ENCODE measurements at regions not wholly inside any gene's neighbourhood (a gene's known extent, or its start where the extent isn't known, plus 50 kb on each side); places are given as distances from the start of the nearest gene placed in this dataset.

DNA sequence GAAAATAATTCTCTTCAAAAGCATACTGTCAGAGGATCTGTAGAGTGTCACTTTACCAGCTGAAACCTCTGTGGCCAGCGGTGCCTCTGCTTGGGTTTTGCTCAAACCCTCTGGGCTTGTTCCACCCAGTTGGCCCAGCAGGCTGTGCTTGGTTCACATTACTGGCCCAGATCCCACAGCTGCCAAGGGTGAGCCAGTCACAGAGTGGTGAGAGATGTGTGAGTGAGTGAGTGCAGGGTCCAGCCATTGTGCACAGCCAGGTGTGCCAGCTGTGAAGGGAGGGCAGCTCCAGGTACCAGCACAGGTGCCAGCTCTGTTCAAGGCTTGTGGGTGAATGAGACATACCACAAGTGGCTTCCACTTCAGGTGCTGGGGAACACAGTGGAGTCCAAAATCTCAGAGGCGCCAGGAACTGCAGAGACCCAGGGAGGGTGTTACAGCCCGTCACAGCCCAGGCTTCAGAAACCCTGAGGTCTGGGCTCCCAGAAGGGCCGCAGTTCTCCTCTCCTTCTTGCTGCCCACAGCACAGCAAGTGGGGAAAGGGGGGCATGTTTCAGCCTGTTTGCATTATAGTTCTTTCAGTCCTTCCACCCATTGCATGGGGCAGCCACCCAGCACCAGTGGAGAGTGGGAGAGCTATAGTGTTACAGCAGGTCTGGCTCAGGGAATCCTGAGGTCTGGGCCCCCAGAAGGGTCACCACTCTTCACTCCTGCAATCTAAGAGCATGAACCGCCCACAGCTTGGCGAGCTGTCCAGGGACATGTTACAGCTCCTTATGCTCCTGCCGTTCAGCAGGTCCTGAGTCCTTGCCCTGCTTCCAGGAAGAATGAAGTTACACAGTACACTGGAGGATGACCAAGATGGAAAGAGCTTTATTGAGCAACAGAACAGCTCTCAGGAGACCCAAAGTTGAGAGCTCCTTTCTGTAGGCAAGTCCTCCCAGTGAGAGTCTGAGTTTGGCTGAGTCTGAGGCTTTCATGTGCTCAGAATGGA, 931.7 kb upstream of the SORCS1 start:
- no peaks in the 10 kb centered on the region for H3K36me3 Mint-ChIP-seq
- DNase-seq: no peak
- intact Hi-C loops (cut with micrococcal nuclease): no loop called here
- POLR2A ChIA-PET (ENCODE audit: partially characterized antibody): no interaction called here
- H3K9me3 ChIP-seq (ENCODE audit: control insufficient read depth in 1 of 2, low read length in 2 of 2): no peaks in the 10 kb centered on the region
- no peak overlapping the region for H3K27ac ChIP-seq (ENCODE audit: low read depth, low read length)
- H3K4me3 Mint-ChIP-seq: no peak overlapping the region
- H3K4me1 ChIP-seq (ENCODE audit: insufficient read depth, low read length): no peaks in the 10 kb centered on the region
- H3K36me3 ChIP-seq (ENCODE audit: insufficient read depth, low read length): no peaks in the 10 kb centered on the region
- no peaks in the 10 kb centered on the region for H3K4me1 Mint-ChIP-seq
- no peaks in the 10 kb centered on the region for H3K27me3 ChIP-seq (ENCODE audit: insufficient read depth, low read length)
- no peak overlapping the region for H3K4me3 ChIP-seq (ENCODE audit: low read length in 2 of 2)
- H3K27me3 Mint-ChIP-seq: no peaks in the 10 kb centered on the region
- CTCF ChIA-PET (ENCODE audit: partially characterized antibody): no interaction called here
- H3K9me3 Mint-ChIP-seq: peaks cover 0 to 15% (median 6%) of the 10 kb centered on the region in 8 donors
- H3K27ac Mint-ChIP-seq: no peak overlapping the region

DNA sequence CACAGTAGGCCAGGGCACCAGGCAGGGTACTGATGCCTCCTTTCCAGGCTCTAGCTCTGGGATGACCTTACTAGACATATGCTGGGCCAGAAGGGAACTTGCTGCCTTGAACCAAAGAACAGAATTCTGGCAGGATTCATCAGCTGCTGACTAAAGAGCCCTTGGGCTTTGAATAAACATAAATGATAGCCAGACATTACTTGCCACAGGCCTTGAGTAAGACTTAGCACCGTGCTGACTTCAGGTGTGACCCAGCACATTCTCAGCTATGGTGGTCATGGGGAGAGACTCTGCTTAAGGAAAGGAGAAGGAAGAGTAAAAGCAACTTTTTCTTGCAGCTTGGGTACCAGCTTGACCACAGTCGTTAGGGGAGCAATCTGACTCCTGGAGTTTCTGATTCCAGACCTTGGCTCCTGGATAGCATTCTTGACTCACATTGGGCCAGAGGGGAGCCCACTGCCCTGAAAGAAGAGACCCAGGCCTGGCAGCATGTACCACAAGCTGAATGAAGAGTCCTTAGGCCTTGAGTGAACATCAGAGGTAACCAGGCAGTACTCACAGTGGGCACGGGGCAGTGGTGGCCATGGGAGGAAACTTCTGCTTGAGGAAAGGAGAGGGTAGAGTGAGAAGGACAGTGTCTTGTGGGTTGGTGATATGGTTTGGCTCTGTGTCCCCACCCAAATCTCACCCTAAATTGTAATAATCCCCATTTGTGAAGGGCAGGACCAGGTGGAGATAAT, 926.1 kb upstream of the SORCS1 start:
- H3K9me3 ChIP-seq (ENCODE audit: control insufficient read depth in 1 of 2, low read length in 2 of 2): no peaks in the 10 kb centered on the region
- Mint-ChIP-seq H3K36me3 (no peaks in the 10 kb centered on the region), H3K9me3 (peaks cover 0 to 6% (median 1%) of the 10 kb centered on the region in 8 donors), H3K4me1 (no peaks in the 10 kb centered on the region), H3K27me3 (no peaks in the 10 kb centered on the region), H3K27ac (no peak overlapping the region), H3K4me3 (no peak overlapping the region)
- ChIA-PET CTCF (ENCODE audit: partially characterized antibody) (no interaction called here), POLR2A (ENCODE audit: partially characterized antibody) (no interaction called here)
- no peak for DNase-seq
- H3K4me1 ChIP-seq (ENCODE audit: insufficient read depth, low read length): no peaks in the 10 kb centered on the region
- H3K4me3 ChIP-seq (ENCODE audit: low read length in 2 of 2): no peak overlapping the region
- no peaks in the 10 kb centered on the region for H3K36me3 ChIP-seq (ENCODE audit: insufficient read depth, low read length)
- no peak overlapping the region for H3K27ac ChIP-seq (ENCODE audit: low read depth, low read length)
- intact Hi-C loops (cut with micrococcal nuclease): no loop called here
- no peaks in the 10 kb centered on the region for H3K27me3 ChIP-seq (ENCODE audit: insufficient read depth, low read length)

DNA sequence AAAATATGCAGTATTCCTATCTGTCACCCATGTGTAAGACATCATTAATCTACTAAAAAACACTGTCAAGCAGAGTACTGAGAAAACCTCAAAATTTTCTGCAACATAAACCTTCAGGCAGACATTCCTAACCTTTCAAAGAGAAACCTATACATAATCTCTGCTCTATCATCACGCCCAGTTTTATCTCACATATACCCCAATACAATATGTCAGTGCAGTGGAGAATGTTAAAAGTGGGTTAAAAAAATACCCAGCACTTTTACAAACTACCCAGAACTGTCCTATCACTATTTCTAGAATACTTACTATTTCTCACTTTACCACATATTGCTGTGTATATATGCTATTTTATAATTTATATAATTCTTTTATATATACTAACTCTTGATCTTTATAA, 922.0 kb upstream of the SORCS1 start:
- no peak overlapping the region for H3K4me3 ChIP-seq (ENCODE audit: low read length in 2 of 2)
- Mint-ChIP-seq H3K9me3 (peaks cover 0 to 14% (median 2%) of the 10 kb centered on the region in 8 donors), H3K27me3 (no peaks in the 10 kb centered on the region), H3K4me1 (no peaks in the 10 kb centered on the region), H3K27ac (no peak overlapping the region), H3K4me3 (no peak overlapping the region), H3K36me3 (no peaks in the 10 kb centered on the region)
- H3K9me3 ChIP-seq (ENCODE audit: control insufficient read depth in 1 of 2, low read length in 2 of 2): no peaks in the 10 kb centered on the region
- ChIA-PET POLR2A (ENCODE audit: partially characterized antibody) (no interaction called here), CTCF (ENCODE audit: partially characterized antibody) (no interaction called here)
- H3K4me1 ChIP-seq (ENCODE audit: insufficient read depth, low read length): no peaks in the 10 kb centered on the region
- intact Hi-C loops (cut with micrococcal nuclease): no loop called here
- no peaks in the 10 kb centered on the region for H3K27me3 ChIP-seq (ENCODE audit: insufficient read depth, low read length)
- H3K36me3 ChIP-seq (ENCODE audit: insufficient read depth, low read length): no peaks in the 10 kb centered on the region
- DNase-seq: no peak
- no peak overlapping the region for H3K27ac ChIP-seq (ENCODE audit: low read depth, low read length)

DNA sequence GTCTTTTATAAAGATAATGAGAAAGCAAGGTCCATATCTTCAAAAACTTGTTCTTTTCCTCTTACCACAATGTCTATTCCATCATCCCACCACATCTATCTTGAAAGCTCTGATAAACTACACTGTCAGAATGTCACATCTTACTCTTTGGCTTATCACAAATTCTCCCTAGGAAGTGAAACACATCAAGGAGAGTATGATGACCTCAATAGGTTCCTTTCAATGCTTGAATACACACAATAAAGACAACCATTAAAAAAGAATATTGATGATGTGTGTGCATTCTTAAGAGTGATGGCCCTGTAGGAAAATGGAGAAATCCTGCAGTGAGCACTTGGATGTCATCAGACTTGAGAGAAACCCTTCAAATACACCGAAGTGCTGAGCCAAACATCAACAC, 918.1 kb upstream of the SORCS1 start:
- H3K27ac ChIP-seq (ENCODE audit: low read depth, low read length): no peak overlapping the region
- CTCF ChIA-PET (ENCODE audit: partially characterized antibody): no interaction called here
- POLR2A ChIA-PET (ENCODE audit: partially characterized antibody): no interaction called here

DNA sequence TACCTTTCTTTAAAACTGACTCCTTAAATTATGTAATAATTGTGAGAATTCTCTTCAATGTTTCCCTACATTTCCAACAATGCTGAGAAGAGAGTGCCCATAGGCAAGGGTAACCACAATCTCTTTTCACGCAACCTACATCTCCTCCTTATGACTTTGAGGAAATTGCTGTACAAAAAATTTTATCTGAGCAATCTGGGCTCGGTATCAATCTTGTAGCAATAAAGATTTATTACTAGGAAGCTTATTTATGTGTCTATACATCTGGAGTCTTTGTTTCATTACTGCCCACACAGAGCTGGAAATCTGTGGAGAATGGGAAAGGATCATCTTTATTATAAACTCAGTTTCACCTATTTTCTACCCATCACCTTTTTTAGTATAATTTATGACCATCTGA, 913.8 kb upstream of the SORCS1 start:
- Histone ChIP-seq H3K36me3 (ENCODE audit: insufficient read depth, low read length) (no peaks in the 10 kb centered on the region), H3K27ac (ENCODE audit: low read depth, low read length) (no peak overlapping the region), H3K27me3 (ENCODE audit: insufficient read depth, low read length) (no peaks in the 10 kb centered on the region), H3K4me1 (ENCODE audit: insufficient read depth, low read length) (no peaks in the 10 kb centered on the region), H3K9me3 (ENCODE audit: control insufficient read depth in 1 of 2, low read length in 2 of 2) (no peaks in the 10 kb centered on the region), H3K4me3 (ENCODE audit: low read length in 2 of 2) (no peak overlapping the region)
- DNase-seq: no peak
- no peaks in the 10 kb centered on the region for H3K27me3 Mint-ChIP-seq
- H3K9me3 Mint-ChIP-seq: peaks cover 0 to 14% (median 6%) of the 10 kb centered on the region in 8 donors
- no peak overlapping the region for H3K27ac Mint-ChIP-seq
- H3K4me1 Mint-ChIP-seq: no peaks in the 10 kb centered on the region
- ChIA-PET POLR2A (ENCODE audit: partially characterized antibody) (no interaction called here), CTCF (ENCODE audit: partially characterized antibody) (no interaction called here)
- no peaks in the 10 kb centered on the region for H3K36me3 Mint-ChIP-seq
- intact Hi-C loops (cut with micrococcal nuclease): no loop called here
- no peak overlapping the region for H3K4me3 Mint-ChIP-seq

More for the DNA sequence above, 918.1 kb upstream of the SORCS1 start:
- no peak for DNase-seq
- H3K27me3 Mint-ChIP-seq: no peaks in the 10 kb centered on the region
- no peaks in the 10 kb centered on the region for H3K36me3 Mint-ChIP-seq
- intact Hi-C loops (cut with micrococcal nuclease): no loop called here
- no peak overlapping the region for H3K4me3 ChIP-seq (ENCODE audit: low read length in 2 of 2)
- no peaks in the 10 kb centered on the region for H3K4me1 ChIP-seq (ENCODE audit: insufficient read depth, low read length)
- no peaks in the 10 kb centered on the region for H3K27me3 ChIP-seq (ENCODE audit: insufficient read depth, low read length)
- H3K36me3 ChIP-seq (ENCODE audit: insufficient read depth, low read length): no peaks in the 10 kb centered on the region
- H3K9me3 Mint-ChIP-seq: peaks cover 0 to 13% (median 3%) of the 10 kb centered on the region in 8 donors
- no peak overlapping the region for H3K27ac Mint-ChIP-seq
- H3K4me1 Mint-ChIP-seq: no peaks in the 10 kb centered on the region
- H3K9me3 ChIP-seq (ENCODE audit: control insufficient read depth in 1 of 2, low read length in 2 of 2): no peaks in the 10 kb centered on the region
- H3K4me3 Mint-ChIP-seq: no peak overlapping the region

DNA sequence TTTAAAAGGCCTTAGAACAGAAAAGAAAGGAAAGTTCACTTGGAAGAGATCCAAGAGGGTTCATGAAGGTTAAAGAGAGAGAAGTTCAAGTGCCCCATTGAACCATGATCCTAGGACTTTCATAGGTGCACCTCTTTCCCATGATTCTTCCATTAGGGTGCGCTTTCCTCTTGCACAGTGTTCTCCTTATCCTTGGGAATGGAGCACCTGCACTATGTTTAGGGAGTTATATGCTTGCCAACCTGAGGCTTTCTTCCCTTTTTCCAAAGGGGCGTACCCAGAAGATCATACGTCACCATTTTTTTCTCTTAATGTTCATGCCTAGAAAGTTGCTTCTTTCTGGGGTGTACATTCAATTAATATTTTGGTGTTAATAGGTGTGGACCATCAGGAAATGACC, 908.0 kb upstream of the SORCS1 start:
- H3K4me3 ChIP-seq (ENCODE audit: low read length in 2 of 2): no peak overlapping the region
- no peaks in the 10 kb centered on the region for H3K4me1 Mint-ChIP-seq
- no peak overlapping the region for H3K27ac ChIP-seq (ENCODE audit: low read depth, low read length)
- H3K9me3 Mint-ChIP-seq: peaks cover 3 to 14% (median 9%) of the 10 kb centered on the region in 8 donors
- DNase-seq: no peak
- no peaks in the 10 kb centered on the region for H3K9me3 ChIP-seq (ENCODE audit: control insufficient read depth in 1 of 2, low read length in 2 of 2)
- CTCF ChIA-PET (ENCODE audit: partially characterized antibody): no interaction called here
- H3K4me1 ChIP-seq (ENCODE audit: insufficient read depth, low read length): no peaks in the 10 kb centered on the region
- H3K27me3 Mint-ChIP-seq: no peaks in the 10 kb centered on the region
- intact Hi-C loops (cut with micrococcal nuclease): no loop called here
- no peak overlapping the region for H3K4me3 Mint-ChIP-seq
- H3K27ac Mint-ChIP-seq: no peak overlapping the region
- no peaks in the 10 kb centered on the region for H3K36me3 ChIP-seq (ENCODE audit: insufficient read depth, low read length)
- no peaks in the 10 kb centered on the region for H3K36me3 Mint-ChIP-seq
- no peaks in the 10 kb centered on the region for H3K27me3 ChIP-seq (ENCODE audit: insufficient read depth, low read length)
- POLR2A ChIA-PET (ENCODE audit: partially characterized antibody): no interaction called here

DNA sequence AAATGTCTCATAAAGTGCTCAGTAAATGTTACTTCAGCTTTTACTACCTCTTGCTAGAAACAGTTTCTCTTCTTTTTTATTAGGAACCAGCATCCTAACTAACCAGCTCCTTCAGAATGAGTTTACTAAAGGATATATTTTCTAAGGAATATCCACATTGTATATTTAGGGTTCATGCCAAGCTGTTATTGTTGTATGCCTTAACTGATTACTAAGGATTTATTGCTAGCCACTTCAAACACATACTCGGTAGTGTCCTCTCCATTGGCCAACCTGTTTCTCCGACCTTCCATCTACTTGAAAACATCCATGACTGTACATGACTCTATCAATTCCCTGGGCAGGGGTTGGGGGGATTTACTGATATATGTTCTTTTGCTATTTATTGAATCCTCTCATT, 906.3 kb upstream of the SORCS1 start:
- POLR2A ChIA-PET (ENCODE audit: partially characterized antibody): no interaction called here

More for the DNA sequence above, 906.3 kb upstream of the SORCS1 start:
- H3K4me3 Mint-ChIP-seq: no peak overlapping the region
- H3K27ac Mint-ChIP-seq: no peak overlapping the region
- no peaks in the 10 kb centered on the region for H3K27me3 ChIP-seq (ENCODE audit: insufficient read depth, low read length)
- no peaks in the 10 kb centered on the region for H3K36me3 ChIP-seq (ENCODE audit: insufficient read depth, low read length)
- H3K4me1 Mint-ChIP-seq: no peaks in the 10 kb centered on the region
- CTCF ChIA-PET (ENCODE audit: partially characterized antibody): no interaction called here
- intact Hi-C loops (cut with micrococcal nuclease): no loop called here
- H3K27ac ChIP-seq (ENCODE audit: low read depth, low read length): no peak overlapping the region
- no peaks in the 10 kb centered on the region for H3K9me3 ChIP-seq (ENCODE audit: control insufficient read depth in 1 of 2, low read length in 2 of 2)
- peaks cover 3 to 14% (median 10%) of the 10 kb centered on the region in 8 donors for H3K9me3 Mint-ChIP-seq
- H3K4me3 ChIP-seq (ENCODE audit: low read length in 2 of 2): no peak overlapping the region
- H3K36me3 Mint-ChIP-seq: no peaks in the 10 kb centered on the region
- H3K27me3 Mint-ChIP-seq: no peaks in the 10 kb centered on the region
- no peak for DNase-seq
- H3K4me1 ChIP-seq (ENCODE audit: insufficient read depth, low read length): no peaks in the 10 kb centered on the region
